ENCODE measurements at regions not wholly inside any gene's neighbourhood (a gene's known extent, or its start where the extent isn't known, plus 50 kb on each side); places are given as distances from the start of the nearest gene placed in this dataset.

GRCh38 chr13:22103046-22104027 is 432.5 kb downstream of the FGF9 start:
- DNase-seq = no peak

DNA sequence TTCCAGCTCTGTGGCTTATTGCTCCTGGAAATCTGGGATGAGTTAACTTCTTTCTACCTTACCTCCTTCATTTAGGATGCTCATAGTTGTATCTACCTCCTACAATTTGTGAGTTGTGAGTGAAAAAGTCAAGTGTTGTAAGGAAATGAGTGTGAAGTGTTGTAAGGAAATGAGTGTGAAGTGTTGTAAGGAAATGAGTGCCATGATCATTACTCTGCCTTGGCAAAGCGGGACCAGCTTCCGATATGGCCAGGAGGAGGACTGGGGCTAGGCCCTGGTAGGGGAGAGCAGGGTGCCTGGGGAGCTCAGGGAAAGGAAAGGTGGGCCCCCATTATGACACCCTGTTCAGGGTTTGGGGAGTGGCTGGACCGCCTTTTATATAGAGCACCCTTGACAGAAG is 435.2 kb downstream of the FGF9 start:
- no peak for DNase-seq

DNA sequence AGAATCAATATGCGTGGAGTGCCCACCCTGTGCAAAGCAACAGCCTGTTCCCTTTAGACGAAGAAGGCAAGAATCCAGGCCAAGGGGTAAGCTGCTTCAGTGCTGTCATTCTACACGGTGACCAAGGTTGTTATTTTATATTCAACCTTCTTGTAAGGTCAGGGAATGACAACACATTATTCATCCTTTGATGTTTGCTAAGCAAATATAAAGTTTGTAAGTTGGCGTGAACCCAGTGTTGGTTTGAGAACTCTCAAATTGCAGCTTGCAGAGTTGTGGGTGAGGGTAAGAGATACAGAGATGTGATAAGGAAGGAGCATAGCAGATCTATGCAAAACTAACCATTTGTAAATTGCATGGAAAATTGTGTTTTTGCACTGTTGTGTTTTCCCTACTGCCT is 436.7 kb downstream of the FGF9 start:
- peak; percentile 19 for DNase-seq

DNA sequence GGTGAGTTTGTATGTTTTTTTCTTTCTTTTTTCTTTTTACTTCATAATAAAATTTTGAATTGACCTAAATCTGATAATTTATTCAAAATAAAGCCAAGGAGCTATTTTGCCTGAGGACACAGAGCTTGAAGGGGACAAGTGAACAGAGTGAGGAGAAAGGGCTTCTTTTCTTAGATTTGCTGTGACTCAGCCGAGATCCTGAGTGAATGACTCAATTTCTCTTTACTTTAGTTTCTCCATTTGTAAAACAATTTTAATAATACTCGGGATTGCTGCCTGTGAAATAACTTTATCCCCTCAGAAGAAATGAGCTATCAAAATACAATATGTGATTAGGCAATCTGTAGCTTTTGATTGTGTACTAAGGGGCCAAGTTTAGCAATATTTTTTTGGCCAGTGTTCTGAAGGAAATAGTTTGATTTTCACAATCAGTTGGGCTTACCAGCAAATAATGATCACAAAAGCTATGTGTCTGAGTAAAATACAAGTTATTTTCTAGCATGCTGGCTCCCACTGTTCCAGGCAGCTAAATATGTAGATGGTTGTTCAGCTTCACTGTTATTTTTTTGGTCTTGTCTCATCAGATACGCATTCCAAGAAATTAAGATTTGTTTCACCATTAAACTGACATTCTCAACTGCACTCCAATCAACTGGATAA is 437.5 kb downstream of the FGF9 start:
- DNase-seq = no peak

DNA sequence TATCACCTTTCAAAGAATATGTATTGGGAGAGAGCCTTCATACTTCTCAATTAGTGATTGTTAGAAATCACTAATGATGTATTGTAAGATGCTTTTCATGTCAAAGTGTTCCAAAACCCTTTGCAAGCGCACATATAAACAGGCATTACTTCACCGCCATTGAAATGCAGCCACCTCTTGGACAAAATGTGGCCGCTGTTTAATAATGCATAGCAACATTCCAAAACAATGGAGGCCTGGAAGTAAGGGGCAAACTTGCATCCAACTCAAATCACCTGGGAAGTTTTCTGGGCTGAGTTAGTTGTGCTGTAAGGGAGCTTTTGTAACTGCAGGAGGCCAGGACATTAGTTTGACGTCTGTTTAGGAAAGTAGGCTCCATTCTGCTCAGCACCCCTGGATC is 438.1 kb downstream of the FGF9 start:
- no peak for DNase-seq

DNA sequence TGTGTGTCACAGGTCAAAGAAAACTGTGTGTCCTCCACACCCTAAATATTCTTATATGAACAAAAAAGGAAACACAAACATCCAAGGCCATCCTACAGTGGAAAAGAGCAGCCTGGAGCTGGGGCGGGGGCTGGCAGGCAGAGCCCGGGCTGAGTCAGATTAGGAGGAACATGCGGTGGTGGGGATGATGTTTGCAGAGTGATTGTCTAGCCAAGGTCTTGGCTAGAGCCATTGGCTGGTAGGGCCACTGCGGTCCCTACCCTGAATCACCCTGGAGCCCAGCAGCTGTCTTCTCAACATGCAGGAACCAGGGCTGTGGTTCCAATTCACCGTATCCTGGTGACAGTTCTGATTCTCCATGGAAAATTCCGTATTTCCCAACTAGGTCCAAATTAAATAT is 439.5 kb downstream of the FGF9 start:
- no peak for DNase-seq

DNA sequence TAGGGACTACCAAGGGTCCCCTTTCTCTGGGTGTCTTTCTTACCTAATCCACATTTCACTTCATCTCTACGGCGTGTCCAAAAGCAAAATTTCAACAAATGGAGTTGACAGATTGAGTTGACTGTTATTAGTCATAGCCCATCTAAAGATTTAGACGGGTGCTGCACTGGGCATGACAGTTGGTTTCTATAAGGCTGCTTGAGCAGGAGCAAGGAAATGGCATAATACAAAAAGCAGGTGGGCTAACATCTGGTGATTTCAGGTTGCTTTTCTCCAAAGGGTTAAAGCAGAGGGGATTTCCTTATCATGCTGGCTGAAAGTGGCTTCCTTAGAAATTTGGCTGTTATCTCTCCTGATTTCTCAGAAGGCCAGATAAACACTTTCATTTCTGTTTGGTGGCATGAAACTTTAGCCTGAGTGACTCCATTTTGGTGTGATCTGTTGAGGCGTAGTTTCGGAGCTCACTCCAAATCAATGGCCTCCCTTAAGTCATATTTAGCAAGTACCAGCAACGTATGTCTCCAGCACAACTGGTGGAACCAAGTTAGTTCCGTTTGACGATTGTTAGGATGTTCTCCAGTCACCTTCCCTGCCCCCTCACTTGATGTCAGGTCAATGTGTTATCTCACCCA is 440.4 kb downstream of the FGF9 start:
- DNase-seq = no peak

DNA sequence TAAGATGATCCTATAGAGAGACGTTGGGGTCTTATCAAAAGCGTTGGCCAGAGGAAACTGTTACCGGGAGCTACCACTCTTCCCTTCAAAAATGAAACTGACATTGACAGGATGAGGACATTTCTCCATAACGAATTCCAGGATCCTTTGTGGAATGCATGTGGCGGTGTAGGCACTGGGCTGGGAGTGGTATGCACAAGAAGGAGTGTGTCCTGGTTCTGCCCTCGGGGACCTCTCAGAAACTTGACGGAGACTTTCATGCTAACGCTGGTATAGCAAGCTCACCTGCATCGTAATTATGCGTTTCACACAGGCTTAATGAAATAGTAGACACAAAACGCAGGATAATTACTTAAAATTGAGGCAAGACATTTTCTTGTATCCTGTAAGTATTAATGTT is 441.1 kb downstream of the FGF9 start:
- no peak for DNase-seq

DNA sequence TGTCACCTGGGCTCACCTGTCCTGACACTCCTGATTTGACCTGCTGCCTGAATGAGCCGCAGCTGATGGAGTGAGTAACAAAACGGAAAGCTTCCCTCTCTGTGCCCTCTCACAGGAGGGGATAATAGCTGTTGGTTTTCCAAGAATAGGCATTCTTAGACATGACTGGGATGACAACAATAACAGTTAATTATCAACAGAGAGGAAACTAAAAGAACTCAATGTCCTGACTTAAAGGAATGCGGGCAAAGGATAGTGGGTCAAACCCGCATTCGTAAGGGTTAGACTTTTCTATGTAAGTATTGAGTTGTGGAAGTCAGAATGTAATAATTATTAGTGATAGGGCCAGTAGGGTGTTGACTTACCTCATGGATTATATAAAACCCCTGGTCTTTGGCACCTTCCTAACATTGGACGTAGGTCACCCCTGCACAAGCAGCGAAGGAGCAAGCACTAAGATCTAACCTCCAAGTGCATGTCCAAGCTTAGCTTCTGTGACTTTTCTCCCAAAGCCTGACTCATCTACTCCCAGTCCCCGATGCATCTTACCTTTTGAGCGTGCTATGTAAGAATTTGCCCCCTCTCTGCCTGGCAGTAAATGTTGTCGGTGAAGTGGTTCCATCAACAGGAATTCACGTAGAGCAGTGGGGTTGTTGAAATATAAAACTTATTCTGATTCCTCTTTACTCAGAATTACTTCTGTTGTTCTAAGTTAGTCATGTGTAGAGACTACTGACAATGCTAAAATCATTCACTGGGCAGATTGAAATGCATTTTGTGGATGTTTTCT is 442.3 kb downstream of the FGF9 start:
- DNase-seq = no peak

DNA sequence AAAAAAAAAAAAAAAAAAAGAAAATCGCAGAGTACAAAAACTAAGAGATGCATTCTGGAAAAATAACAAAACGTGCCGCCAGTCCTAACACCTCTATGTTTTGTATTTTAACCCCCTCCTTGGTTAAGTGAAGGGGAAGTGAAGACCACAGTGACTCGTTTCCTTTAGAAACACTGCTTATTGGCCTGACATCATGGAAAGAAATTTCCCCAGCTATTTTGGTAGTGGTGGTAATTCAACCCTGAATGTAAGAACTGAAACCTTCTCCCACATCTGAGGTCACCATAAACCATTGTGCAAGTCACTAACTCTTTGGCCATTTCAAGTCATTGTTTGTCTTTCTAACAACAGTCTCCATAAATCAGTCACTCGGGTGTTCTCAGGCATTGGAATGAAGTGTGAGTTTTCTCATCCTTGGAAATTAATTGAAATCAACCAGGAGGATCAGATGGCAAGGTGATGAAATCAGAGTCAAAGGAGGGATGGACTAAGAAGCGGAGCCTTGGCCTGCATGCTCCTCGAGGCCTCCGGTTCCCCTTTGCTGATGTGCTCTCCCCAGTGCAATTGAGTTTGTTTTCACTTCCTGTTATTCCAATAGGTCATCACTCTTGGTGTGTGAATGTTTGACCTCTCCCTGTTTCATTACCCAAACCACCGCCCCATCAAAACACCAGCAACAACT is 443.9 kb downstream of the FGF9 start:
- DNase-seq = peak; percentile 81

GRCh38 chr13:22118158-22118557 is 447.3 kb downstream of the FGF9 start:
- DNase-seq = no peak

DNA sequence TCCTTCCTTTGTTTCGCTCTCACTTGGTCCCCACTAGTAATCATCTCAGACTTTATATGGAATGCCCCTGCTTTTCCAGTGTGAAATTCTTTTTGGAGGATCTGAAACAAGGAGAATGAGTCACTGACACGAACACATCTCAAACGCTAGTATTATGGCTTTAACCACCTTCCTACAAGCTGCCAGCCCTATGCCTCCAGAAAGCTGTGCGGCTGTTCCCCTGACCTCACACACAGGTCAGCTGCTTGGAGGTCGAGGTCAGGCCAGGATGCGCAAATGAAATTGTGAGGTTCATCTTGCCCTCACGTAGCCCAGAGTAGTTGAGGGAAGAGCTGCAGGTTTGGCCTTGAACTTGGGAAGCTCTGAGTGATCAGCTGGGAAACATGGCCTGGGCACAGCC is 449.8 kb downstream of the FGF9 start:
- no peak for DNase-seq

GRCh38 chr13:22121146-22121739 is 450.4 kb downstream of the FGF9 start:
- no peak for DNase-seq

DNA sequence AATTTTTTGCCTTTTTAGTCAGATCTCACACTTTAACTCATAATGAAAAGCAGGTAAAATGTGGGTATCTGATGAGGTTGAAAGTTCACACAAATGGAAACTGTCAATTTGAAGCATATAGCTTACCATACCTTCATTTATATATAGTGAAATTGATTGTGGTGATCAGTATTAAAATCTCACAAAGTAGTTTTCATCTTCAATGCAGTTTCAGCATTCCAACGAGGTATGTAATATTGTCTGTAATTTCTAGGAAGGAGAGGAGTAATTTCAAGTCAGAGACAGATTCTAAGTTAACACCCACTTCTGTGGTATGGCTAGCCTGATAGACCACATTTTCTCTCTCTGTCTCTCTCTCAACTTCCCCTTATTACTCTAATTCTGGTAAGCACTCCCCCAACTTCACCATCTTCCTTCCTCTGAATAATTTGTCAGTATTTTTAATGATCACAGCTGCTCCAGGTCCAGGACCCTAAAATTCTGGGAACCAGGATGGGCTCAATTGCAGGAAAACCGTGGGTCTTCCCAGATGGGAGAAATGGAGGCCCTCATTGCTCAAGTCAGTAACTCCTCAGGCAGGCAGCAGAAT is 455.7 kb downstream of the FGF9 start:
- DNase-seq = no peak

- no peak for DNase-seq
These were observed 456.6 kb downstream of the FGF9 start for GRCh38 chr13:22127277-22128164.

DNA sequence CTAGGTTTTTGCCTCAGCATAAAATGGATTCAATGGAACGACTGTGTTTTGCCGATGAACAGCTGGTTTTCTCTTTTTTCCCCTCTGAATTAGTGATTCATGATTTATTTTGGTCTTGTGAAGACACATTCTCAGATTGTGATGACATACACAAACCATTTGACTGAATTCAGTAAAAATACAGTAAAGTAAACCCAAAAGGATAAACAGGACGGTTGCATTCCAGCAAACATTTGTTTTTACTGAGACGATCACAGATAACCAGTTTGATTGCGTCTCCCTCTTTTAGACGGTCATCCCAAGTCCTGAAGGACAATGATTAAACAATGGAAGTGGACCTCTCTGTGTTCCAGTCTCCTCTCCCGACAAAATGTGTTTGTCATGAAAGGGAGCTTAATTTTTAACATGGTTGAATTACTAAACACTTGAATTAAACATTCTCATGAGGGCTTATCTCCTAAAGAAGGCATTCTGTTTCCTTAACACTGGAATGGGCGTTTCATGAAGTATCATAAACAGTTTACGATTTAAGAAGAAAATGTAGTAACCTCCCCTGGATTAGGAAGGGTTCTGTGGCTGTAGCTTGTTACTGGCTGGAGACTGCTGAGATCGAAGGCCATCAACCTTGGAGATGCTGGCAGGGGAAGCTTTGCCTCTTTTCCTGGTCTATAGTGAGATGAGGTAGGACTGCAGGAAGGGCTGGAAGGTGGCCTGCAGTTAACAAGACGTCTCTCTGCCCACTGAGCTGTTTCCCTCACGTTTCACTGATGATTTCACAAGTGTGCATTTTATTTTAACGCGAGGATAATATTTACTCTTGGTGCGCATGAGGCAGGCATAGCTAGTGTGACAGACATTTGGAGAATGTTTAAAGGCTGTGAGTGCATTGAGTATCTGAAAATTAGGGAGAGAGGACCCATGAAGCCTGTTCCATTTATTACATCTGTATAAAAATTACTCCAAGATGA is 457.9 kb downstream of the FGF9 start:
- DNase-seq = no peak

DNA sequence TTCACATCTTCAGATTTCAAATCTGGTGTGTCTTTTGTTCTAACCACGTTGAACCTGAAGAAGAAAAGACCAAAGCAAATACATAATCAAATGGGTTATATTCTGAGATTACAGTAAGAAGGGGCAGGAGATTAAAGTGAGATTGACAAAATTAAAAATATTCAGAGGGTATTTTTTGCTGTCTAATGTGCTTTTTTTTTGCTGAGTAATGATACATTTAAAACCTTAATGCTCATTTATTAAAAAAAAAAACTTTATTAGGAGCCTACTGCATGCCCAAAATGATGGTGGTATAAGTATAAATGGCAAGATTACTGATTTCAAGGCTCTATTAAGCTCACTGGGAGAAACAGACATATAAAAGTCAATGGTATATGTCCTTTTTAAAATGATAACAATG is 459.4 kb downstream of the FGF9 start:
- no peak for DNase-seq

DNA sequence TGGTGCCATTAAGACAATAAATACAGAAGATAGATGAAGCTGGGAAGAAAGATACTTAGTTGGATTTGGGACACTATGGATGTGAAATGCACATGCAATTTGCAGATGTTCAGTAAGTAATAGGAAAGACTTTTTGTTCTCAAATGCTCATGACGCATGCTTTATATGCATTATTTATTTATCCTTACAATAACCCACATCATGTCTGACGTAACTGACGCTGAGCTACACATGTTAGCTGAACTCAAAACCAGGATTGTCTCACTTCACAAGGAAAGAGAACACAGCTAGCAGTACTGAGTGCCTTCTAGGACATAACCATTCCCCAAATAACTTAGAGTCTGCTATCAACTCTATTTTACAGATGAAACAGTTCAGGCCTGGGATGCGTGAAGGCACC is 463.4 kb downstream of the FGF9 start:
- no peak for DNase-seq

DNA sequence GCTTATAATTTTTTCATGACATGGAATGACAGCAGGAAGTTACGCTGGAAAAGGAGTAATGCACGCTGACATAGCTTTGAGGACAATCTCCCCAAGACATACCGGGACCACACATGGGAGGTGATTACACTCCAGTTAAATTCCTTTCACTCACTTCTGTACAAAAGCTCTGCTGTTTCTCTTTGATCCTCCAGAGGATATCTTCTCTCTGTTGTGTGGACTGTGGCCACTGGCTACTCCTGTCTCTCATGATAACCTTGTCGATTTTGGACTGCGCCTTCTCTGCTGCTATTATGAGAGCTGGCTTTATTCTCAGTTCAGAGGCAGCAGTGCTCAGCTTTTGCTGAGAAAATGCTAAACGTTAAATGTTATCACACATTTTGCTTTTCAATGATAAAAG is 464.6 kb downstream of the FGF9 start:
- no peak for DNase-seq
